IMR-90 (cell line): ENCODE measurements at regions not wholly inside any gene's neighbourhood (a gene's known extent, or its start where the extent isn't known, plus 50 kb on each side); places are given as distances from the start of the nearest gene placed in this dataset.

Source experiments
- ATAC-seq: fragments of 200-7000 bp; cut with Tn5 transposase; 2 replicates; pipeline ENCODE4 v1.9.1; 2020; ENCODE audit warnings: low read depth, mild to moderate bottlenecking, moderate library complexity
- BruUV-seq: library from RNA; stranded (reverse); fragments of 400-500 nt; replicated peaks from 2 replicates; lab custom pipeline; 2021; lab: Mats Ljungman, UMichigan
- CTCF ChIA-PET: fragments of 300-600 bp; formaldehyde crosslinking; extraction: SDS; loops from one replicate; lab custom pipeline; 2021; ENCODE audit warnings: antibody characterized with exemption; lab: Yijun Ruan, JAX
- POLR2A ChIA-PET: fragments of 300-600 bp; sonication (Branson Sonifier 250); formaldehyde crosslinking; loops from one replicate; lab custom pipeline; 2022; ENCODE audit warnings: antibody characterized with exemption; ENCODE audit not compliant: unreplicated experiment; lab: Charles Lee
- DNase-seq: peaks from one replicate; pipeline ENCODE4 v3.0.0; 2013
- H2AFZ ChIP-seq: replicated peaks from 2 replicates; pipeline ENCODE3; 2013; ENCODE audit warnings: low read length, mild to moderate bottlenecking; ENCODE audit not compliant: poor library complexity
- H2AK5ac ChIP-seq: 2 replicates; pipeline ENCODE4 v1.6.1; 2013; ENCODE audit warnings: low read depth, low read length, inconsistent platforms
- H2AK9ac ChIP-seq: replicated peaks from 2 replicates; pipeline ENCODE3; 2013; ENCODE audit warnings: mild to moderate bottlenecking, low read depth, low read length, moderate library complexity; ENCODE audit not compliant: poor library complexity
- H2BK120ac ChIP-seq: 2 replicates; pipeline ENCODE4 v1.6.1; 2013; ENCODE audit warnings: low read depth, low read length, inconsistent platforms
- H2BK15ac ChIP-seq: 3 replicates; pipeline ENCODE4 v1.6.1; 2013; ENCODE audit warnings: low read depth, low read length, inconsistent platforms
- H2BK20ac ChIP-seq: 2 replicates; pipeline ENCODE4 v1.6.1; 2013; ENCODE audit warnings: low read depth, mild to moderate bottlenecking, inconsistent platforms, low read length, moderate library complexity
- H2BK5ac ChIP-seq: 2 replicates; pipeline ENCODE4 v1.6.1; 2013; ENCODE audit warnings: mild to moderate bottlenecking, low read depth, low read length, inconsistent platforms; ENCODE audit not compliant: poor library complexity, severe bottlenecking
- H3K14ac ChIP-seq: replicated peaks from 2 replicates; pipeline ENCODE4 v1.6.1; 2013; ENCODE audit warnings: low read depth, low read length, inconsistent platforms
- H3K18ac ChIP-seq: 2 replicates; pipeline ENCODE4 v1.6.1; 2013; ENCODE audit warnings: low read depth, low read length, control low read depth
- H3K23ac ChIP-seq: 2 replicates; pipeline ENCODE4 v1.6.1; 2013; ENCODE audit warnings: low read depth, low read length, inconsistent platforms
- H3K27ac ChIP-seq: 2 replicates; pipeline ENCODE4 v1.5.1; 2013; ENCODE audit warnings: mild to moderate bottlenecking, control low read depth, low read length; ENCODE audit not compliant: insufficient read depth
- H3K27me3 ChIP-seq: 2 replicates; pipeline ENCODE4 v1.6.1; 2013; ENCODE audit warnings: low read length; ENCODE audit not compliant: control insufficient read depth, insufficient read depth
- H3K36me3 ChIP-seq: 2 replicates; pipeline ENCODE4 v1.6.1; 2013; ENCODE audit warnings: low read length, mixed read lengths; ENCODE audit not compliant: control insufficient read depth, insufficient read depth
- H3K4ac ChIP-seq: 2 replicates; pipeline ENCODE4 v1.6.1; 2013; ENCODE audit warnings: low read depth, low read length, inconsistent platforms
- H3K4me1 ChIP-seq: 2 replicates; pipeline ENCODE4 v1.6.1; 2013; ENCODE audit warnings: low read length, mixed read lengths; ENCODE audit not compliant: control insufficient read depth, insufficient read depth
- H3K4me2 ChIP-seq: 2 replicates; pipeline ENCODE4 v1.6.1; 2013; ENCODE audit warnings: low read depth, mild to moderate bottlenecking, control low read depth, low read length, moderate library complexity
- H3K4me3 ChIP-seq: 2 replicates; pipeline ENCODE4 v1.5.1; 2013; ENCODE audit warnings: low read depth, mild to moderate bottlenecking, control low read depth, low read length, moderate library complexity; ENCODE audit not compliant: insufficient read depth
- H3K56ac ChIP-seq: 2 replicates; pipeline ENCODE4 v1.6.1; 2013; ENCODE audit warnings: low read length, inconsistent platforms; ENCODE audit not compliant: insufficient read depth; ENCODE audit errors: extremely low read depth
- H3K79me1 ChIP-seq, 2 experiments: 2 replicates each; pipeline ENCODE4 v1.6.1; 2013; ENCODE audit warnings: low read length in 2 of 2, inconsistent platforms in 1 of 2, low read depth in 1 of 2
- H3K9ac ChIP-seq: 2 replicates; pipeline ENCODE4 v1.6.1; 2013; ENCODE audit warnings: low read depth, low read length, control low read depth
- H3K9me1 ChIP-seq: 2 replicates; pipeline ENCODE4 v1.6.1; 2013; ENCODE audit warnings: low read length, inconsistent platforms; ENCODE audit not compliant: insufficient read depth
- H3K9me3 ChIP-seq: 2 replicates; pipeline ENCODE4 v1.6.1; 2013; ENCODE audit warnings: low read length; ENCODE audit not compliant: control insufficient read depth, insufficient read depth
- H4K20me1 ChIP-seq: 2 replicates; pipeline ENCODE4 v1.6.1; 2013; ENCODE audit warnings: low read length, inconsistent platforms; ENCODE audit not compliant: insufficient read depth
- H4K5ac ChIP-seq: 2 replicates; pipeline ENCODE4 v1.6.1; 2013; ENCODE audit warnings: mild to moderate bottlenecking, low read depth, low read length, control low read depth
- H4K8ac ChIP-seq, 2 experiments: 2 replicates each; pipeline ENCODE4 v1.6.1; 2013; ENCODE audit warnings: low read depth in 2 of 2, low read length in 2 of 2, control low read depth in 1 of 2, inconsistent platforms in 1 of 2
- H4K91ac ChIP-seq: 2 replicates; pipeline ENCODE4 v1.6.1; 2013; ENCODE audit warnings: low read depth, low read length, inconsistent platforms; ENCODE audit not compliant: insufficient read depth
- BHLHE40 ChIP-seq: fragments of 150-350 bp; IDR thresholded peaks from 2 replicates; pipeline ENCODE4 v1.6.1; 2016; ENCODE audit warnings: mild to moderate bottlenecking, low read depth, low read length
- CEBPB ChIP-seq: IDR thresholded peaks from 2 replicates; pipeline ENCODE4 v1.6.1; 2012; ENCODE audit warnings: low read depth, low read length, improper control_type of control experiment
- CHD1 ChIP-seq: IDR thresholded peaks from 2 replicates; pipeline ENCODE4 v1.6.1; 2012; ENCODE audit warnings: low read depth, low read length, improper control_type of control experiment
- CTCF ChIP-seq: conservative IDR thresholded peaks from 2 replicates; pipeline ENCODE4 v1.5.1; 2012; ENCODE audit warnings: mild to moderate bottlenecking, low read depth, low read length, improper control_type of control experiment
- ELK1 ChIP-seq: fragments of 150-350 bp; IDR thresholded peaks from 2 replicates; pipeline ENCODE4 v1.6.1; 2016; ENCODE audit warnings: low read depth, mild to moderate bottlenecking, low read length, moderate library complexity, borderline replicate concordance
- FOS ChIP-seq: fragments of 150-350 bp; IDR thresholded peaks from 2 replicates; pipeline ENCODE4 v1.6.1; 2016; ENCODE audit warnings: low read depth, low read length
- MAFK ChIP-seq: IDR thresholded peaks from 2 replicates; pipeline ENCODE4 v1.6.1; 2012; ENCODE audit warnings: low read depth, low read length, improper control_type of control experiment
- MAZ ChIP-seq: IDR thresholded peaks from 2 replicates; pipeline ENCODE4 v1.6.1; 2012; ENCODE audit warnings: low read depth, mild to moderate bottlenecking, low read length, improper control_type of control experiment, moderate library complexity, borderline replicate concordance
- MXI1 ChIP-seq: IDR thresholded peaks from 2 replicates; pipeline ENCODE4 v1.6.1; 2012; ENCODE audit warnings: low read depth, mild to moderate bottlenecking, low read length, moderate library complexity, borderline replicate concordance
- NFE2L2 ChIP-seq: fragments of 150-350 bp; IDR thresholded peaks from 2 replicates; pipeline ENCODE4 v1.6.1; 2016; ENCODE audit warnings: low read depth, mild to moderate bottlenecking, low read length
- POLR2A ChIP-seq: IDR thresholded peaks from 2 replicates; pipeline ENCODE4 v1.6.1; 2012; ENCODE audit warnings: mild to moderate bottlenecking, low read depth, low read length
- RAD21 ChIP-seq: IDR thresholded peaks from 2 replicates; pipeline ENCODE4 v1.6.1; 2012; ENCODE audit warnings: low read length, improper control_type of control experiment
- RCOR1 ChIP-seq: IDR thresholded peaks from 2 replicates; pipeline ENCODE4 v1.6.1; 2012; ENCODE audit warnings: mild to moderate bottlenecking, low read length, improper control_type of control experiment; ENCODE audit not compliant: insufficient replicate concordance
- RFX5 ChIP-seq: IDR thresholded peaks from 2 replicates; pipeline ENCODE4 v1.8.0; 2012; ENCODE audit warnings: low read depth, mild to moderate bottlenecking, low read length, moderate library complexity
- SMC3 ChIP-seq: fragments of 150-350 bp; IDR thresholded peaks from 2 replicates; pipeline ENCODE4 v1.6.1; 2016; ENCODE audit warnings: low read depth, mild to moderate bottlenecking, antibody characterized with exemption, low read length, moderate library complexity
- USF2 ChIP-seq: fragments of 150-350 bp; IDR thresholded peaks from 2 replicates; pipeline ENCODE4 v1.6.1; 2017; ENCODE audit warnings: mild to moderate bottlenecking, antibody characterized with exemption, low read length, low read depth
- WGBS, 2 experiments: methylation state at CpG; one replicate each; pipeline versions ENCODE4 v1.1.5 to v1.1.7; 2013; ENCODE audit warnings: missing lambda C conversion rate in 2 of 2; ENCODE audit not compliant: insufficient read length in 1 of 2; ENCODE audit errors: extremely low coverage in 2 of 2; 5-methylcytosine and 5-hydroxymethylcytosine counted together
- dilution Hi-C: fragments of 300-500 bp; cut with HindIII; formaldehyde crosslinking; loops from one replicate; pipeline ENCODE4 v1.14.3; 2018; ENCODE audit warnings: low sequenced_read_pairs; ENCODE audit not compliant: unreplicated experiment
- in situ Hi-C: fragments of 300-500 bp; cut with MboI; formaldehyde crosslinking; loops from 3 replicates; pipeline ENCODE4 v1.14.3; 2019; ENCODE audit warnings: low sequenced_read_pairs, inconsistent platforms, mixed read lengths
- intact Hi-C: fragments of 100-400 bp; cut with micrococcal nuclease; formaldehyde crosslinking; loops from 2 replicates; pipeline ENCODE4 v1.10.0; 2022

- Histone ChIP-seq H3K4ac (no peak overlapping the region), H2BK5ac (no peak overlapping the region), H4K5ac (no peak overlapping the region), H3K4me1 (no peaks in the 10 kb centered on the region), H3K14ac (no peak overlapping the region), H2AK5ac (no peak overlapping the region), H4K8ac (no peak overlapping the region), H3K9me1 (no peaks in the 10 kb centered on the region), H3K4me3 (no peak overlapping the region), H3K27me3 (no peaks in the 10 kb centered on the region), H3K4me2 (no peak overlapping the region), H2BK20ac (no peak overlapping the region), H3K9ac (no peak overlapping the region), H2BK15ac (no peak overlapping the region), H3K79me1 (no peaks in the 10 kb centered on the region), H3K56ac (no peak overlapping the region), H2AFZ (no peak overlapping the region), H3K9me3 (0 out of 2 replicates have a peak, but pooled peaks cover 2% of the 10 kb centered on the region), H3K27ac (no peak overlapping the region), H4K91ac (no peak overlapping the region), H2AK9ac (no peak overlapping the region), H3K23ac (no peak overlapping the region), H4K20me1 (no peaks in the 10 kb centered on the region), H3K36me3 (no peaks in the 10 kb centered on the region), H3K18ac (no peak overlapping the region), H2BK120ac (no peak overlapping the region)
- no peak for TF ChIP-seq RFX5
- no peak for TF ChIP-seq CTCF
- no peak for TF ChIP-seq CEBPB
- no peak for TF ChIP-seq MAZ
- TF ChIP-seq BHLHE40: no peak
- TF ChIP-seq POLR2A: no peak
- no peak for TF ChIP-seq MXI1
- TF ChIP-seq RAD21: no peak
- no peak for TF ChIP-seq ELK1
- TF ChIP-seq MAFK: no peak
- no peak for TF ChIP-seq FOS
- TF ChIP-seq RCOR1: no peak
- TF ChIP-seq USF2: no peak
- TF ChIP-seq CHD1: no peak
- no peak for TF ChIP-seq NFE2L2
- TF ChIP-seq SMC3: no peak
- no peak for DNase-seq
- dilution Hi-C loops: no loop called here
- ATAC-seq: no peak
- no CpG with 5 or more reads among the region's 2 CpGs for WGBS, 2 experiments
- BruUV-seq: no TSS peak
- intact Hi-C loops: no loop called here
- ChIA-PET POLR2A (no interaction called here), CTCF (no interaction called here)
- in situ Hi-C loops: no loop called here
These were observed 256.3 kb downstream of the ARL4A start for GRCh38 chr7:12943781-12944180.
